ENCODE measurements at regions not wholly inside any gene's neighbourhood (a gene's known extent, or its start where the extent isn't known, plus 50 kb on each side); places are given as distances from the start of the nearest gene placed in this dataset.
"Not testable (repeated sequence)": the region's sequence is repeated elsewhere in the genome, so short reads cannot be mapped to it uniquely, and the experiment has no call there.

- no peak for DNase-seq
Observed at GRCh38 chr12:9449181-9449580, 158.5 kb downstream of the KLRB1 start.

GRCh38 chr12:9448648-9449047 is 159.1 kb downstream of the KLRB1 start:
- peak; percentile 22 for DNase-seq

- peak; percentile 77 for DNase-seq
Observed at GRCh38 chr12:9447791-9448614, 159.7 kb downstream of the KLRB1 start.

- not testable (repeated sequence) for DNase-seq
Observed at GRCh38 chr12:9446883-9447761, 160.6 kb downstream of the KLRB1 start.

- not testable (repeated sequence) for DNase-seq
Observed at GRCh38 chr12:9440428-9440827, 167.3 kb downstream of the KLRB1 start.

GRCh38 chr12:9435682-9436081 is 172.0 kb downstream of the KLRB1 start:
- not testable (repeated sequence) for DNase-seq

DNA sequence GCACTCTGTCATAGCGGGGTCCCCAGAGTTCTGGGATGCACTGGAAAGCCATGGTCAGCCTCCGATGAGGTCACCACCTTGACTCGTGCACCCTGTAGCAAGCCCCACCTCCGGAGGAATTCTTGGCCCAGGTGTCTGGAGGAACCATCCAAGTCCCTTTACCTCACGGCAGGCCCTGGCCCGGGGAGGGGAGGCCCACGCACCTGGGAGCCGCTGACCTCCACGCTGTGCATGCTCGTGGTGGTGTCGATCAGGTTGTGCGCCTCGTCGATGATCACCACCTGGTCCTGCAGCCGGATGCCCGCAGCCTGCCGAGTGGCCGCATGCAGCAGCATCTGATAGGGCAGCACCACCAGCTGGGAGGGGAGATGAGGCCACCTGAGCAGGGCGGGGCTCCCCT is 177.3 kb downstream of the KLRB1 start:
- not testable (repeated sequence) for DNase-seq

- DNase-seq: not testable (repeated sequence)
Observed at GRCh38 chr12:9428856-9429255, 178.9 kb downstream of the KLRB1 start.

GRCh38 chr12:9425429-9425828 is 182.3 kb downstream of the KLRB1 start:
- not testable (repeated sequence) for DNase-seq

DNA sequence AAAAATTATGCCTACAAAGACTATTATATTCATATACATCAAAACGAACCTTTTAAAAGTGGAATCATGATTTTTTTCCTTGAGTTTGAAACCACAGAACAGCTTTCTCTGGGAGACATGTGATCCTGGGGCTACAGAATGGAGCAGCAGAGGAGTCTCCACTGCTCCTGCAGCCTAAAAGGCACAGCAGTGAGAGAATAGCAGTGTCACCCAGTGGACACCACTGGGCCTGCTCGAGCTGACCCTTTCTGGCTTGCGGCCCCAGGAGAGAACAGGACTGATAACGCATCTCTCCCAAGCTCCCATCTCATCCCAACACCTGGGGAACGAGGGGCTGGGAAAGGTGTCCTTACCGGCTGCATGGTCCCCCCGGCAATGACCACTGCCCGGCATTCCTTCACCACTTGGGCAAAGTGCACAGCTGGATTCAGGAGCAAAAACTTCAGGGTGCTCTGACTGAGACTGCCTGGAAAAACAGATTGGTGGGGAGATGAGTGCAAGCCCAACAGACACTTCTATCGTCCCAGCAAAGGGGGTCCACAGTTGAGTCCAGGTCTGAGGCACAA is 183.5 kb downstream of the KLRB1 start:
- DNase-seq: not testable (repeated sequence)

DNA sequence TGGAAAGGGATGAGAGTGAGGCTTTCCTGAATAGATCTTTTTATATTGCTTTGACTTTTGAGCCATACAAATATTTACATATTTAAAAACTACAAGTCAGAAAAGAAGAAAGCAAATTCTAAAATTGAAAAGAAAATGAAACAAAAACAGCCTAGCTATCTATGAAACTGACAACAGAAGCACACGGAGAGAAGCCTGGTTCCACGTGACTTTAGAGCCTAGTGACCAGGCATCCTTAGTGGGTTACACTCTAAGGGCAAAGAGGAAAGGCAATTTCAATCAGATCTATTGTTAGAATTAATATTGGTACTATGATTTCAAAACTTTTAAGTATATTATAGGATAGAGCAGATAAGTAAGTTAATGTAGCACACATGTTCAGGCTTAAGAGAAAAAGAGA is 185.0 kb downstream of the KLRB1 start:
- not testable (repeated sequence) for DNase-seq

DNA sequence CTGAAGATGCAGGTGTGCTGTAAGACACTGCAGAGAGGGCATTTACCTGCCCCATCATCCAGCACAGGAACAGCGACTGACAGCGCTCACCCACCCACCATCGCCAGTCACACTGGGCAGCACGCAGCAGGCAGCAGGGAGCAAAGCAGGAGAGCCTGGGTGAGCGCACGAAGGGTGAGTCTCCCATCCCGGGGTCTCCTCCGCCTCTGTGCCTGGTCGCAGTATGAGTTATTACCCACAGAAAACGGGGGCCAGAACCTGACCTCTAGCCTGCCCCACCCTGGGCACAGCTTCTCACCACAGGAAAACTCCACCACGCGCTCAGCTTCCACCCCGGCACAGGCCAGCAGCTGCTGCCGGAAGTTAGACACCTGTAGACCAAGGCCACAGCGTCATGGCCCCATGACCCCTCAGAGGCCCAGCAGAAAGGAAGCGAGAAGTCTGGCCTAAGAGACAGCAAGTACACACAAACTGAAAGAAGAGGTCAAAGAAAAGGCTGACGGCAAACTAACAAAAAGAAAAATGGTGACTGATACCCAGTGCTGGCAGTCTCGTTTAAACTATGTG is 186.1 kb downstream of the KLRB1 start:
- not testable (repeated sequence) for DNase-seq

DNA sequence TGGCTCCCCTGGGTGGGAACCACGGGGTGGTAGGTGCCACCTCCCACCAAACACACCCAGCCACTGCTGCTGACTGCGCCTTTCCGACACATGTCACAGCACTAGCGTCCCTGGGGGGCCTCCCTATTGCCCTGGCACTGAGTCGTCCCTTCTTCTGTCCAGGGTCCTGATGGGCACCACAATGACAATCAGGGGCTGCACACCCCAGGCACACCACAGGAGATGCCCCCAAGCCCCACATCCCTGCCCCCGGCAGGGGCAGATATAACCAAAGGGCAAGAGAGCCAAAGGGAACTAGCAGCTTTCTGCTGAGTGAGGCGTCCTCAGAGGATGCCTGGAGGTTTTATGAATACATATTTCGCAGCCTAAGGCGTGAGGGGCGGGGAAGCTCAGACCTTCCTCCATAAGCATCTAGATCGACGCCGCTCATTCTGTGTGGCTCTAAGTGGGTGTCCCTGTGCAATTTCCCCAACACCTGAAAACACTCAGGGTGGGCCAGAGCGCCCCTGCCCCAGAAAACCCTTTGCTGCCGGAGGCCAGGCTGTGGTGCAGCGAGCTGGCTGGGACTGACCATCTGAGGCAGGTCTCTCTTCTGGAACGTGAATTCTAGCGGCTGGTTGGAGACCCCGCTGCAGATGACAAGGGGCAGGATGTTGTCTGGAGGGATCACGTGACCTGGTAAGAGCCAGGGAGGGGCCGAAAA is 186.7 kb downstream of the KLRB1 start:
- not testable (repeated sequence) for DNase-seq

GRCh38 chr12:9418669-9419041 is 189.1 kb downstream of the KLRB1 start:
- not testable (repeated sequence) for DNase-seq

- DNase-seq: not testable (repeated sequence)
Observed at GRCh38 chr12:9417947-9418668, 189.6 kb downstream of the KLRB1 start.

GRCh38 chr12:9417341-9417740 is 190.4 kb downstream of the KLRB1 start:
- DNase-seq: not testable (repeated sequence)

DNA sequence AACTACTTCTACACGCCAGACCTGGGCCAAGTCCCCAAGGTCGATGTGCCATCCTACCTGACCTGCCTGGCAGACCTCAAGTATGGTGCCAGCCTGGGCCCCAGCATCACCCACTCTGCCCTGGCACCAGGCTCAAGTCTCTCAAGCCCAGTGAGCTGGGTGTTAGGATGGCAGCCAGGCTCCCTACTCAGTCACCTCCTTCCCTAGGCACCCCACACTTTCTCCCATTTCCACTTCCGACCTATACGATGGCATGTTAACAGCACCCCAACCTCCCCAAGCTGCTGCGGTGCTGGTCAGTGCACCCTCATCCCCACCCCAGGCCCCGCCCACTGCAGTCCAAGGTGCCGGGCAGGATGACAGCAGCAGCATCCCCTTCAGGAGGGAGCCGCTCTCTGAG is 191.4 kb downstream of the KLRB1 start:
- DNase-seq: not testable (repeated sequence)

GRCh38 chr12:9415898-9416297 is 191.8 kb downstream of the KLRB1 start:
- not testable (repeated sequence) for DNase-seq

DNA sequence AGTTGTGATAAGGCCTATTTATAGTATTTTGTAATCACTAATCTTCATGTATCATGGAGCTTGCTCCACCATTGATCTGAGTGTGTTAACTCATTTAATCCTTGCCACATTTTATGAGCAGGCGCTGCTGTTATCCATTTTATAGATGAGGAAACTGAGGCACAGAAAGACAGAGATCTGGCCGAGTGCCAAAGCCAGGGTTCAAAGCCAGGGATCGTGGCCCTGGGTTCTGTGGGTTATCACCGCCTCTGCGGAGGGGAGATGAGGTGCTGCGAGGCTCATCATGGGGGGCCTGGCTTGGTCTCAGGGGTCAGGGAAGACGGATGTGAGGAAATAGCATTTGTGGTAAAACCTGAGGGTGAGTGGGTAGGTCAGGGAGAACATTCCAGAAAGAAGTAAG is 193.9 kb downstream of the KLRB1 start:
- not testable (repeated sequence) for DNase-seq

DNA sequence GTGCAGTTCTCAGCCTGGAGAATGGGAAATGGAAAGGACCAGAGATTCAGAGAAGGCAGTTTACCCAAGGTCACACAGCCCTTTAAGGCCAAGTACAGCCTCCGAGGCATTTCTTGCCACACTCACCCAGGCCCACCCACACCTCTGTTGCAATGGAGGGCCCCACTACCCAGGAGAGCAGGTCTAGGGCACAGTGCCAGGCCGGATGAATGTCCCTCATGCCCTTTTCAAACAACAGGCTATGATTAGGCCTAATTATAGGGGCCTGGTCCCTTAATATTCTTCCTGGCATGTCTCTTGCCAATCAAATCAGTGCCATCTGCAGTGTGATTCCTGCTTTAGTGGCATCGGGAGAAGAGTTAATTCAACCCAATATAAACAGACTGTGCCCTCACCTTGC is 195.3 kb downstream of the KLRB1 start:
- not testable (repeated sequence) for DNase-seq

DNA sequence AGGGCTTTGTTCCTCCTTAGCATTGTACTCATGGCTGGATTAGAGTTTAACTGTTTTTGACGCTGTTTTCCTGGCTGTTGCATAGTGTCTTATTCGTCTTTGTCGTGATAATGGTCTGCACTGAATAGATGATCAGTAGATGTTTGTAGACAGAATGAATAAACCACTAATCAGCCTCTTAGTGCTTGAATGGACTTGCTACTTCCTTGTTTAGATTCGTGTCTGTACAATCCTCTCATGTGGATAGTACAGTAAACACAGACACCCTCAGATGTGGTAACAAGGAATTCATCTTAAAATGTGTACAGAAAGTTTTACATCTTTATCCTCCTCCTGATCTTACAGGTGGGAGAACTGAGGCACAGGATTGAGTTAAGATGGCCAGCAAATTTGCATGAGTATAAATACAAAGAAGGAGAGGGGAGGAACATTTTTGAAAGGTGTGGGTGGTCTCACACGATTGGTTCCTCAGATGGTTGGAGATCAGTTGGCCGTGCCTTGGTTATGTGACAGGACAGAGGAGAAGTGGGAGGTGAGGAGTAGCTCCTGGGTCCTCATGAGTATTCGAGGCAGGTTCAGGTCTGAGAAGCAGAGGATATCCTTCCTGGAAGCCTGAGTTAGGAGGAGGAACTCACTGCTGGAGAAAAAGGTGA is 196.0 kb downstream of the KLRB1 start:
- DNase-seq: peak; percentile 50

All from NCI-H2029 (cell line).